Fibroblast of lung (primary cell): ENCODE measurements at regions not wholly inside any gene's neighbourhood (a gene's known extent, or its start where the extent isn't known, plus 50 kb on each side); places are given as distances from the start of the nearest gene placed in this dataset.

Experiments used
- DNase-seq, 2 donors: peaks; one replicate each; pipeline versions ENCODE4 v3.0.0 to v3.0.0-alpha.2; 2010; ENCODE audit warnings: low read depth in 2 of 2
- H2AFZ ChIP-seq: 2 replicates; pipeline ENCODE4 v1.5.1; 2012; ENCODE audit warnings: low read length, control low read depth, inconsistent platforms
- H3K27ac ChIP-seq: 2 replicates; pipeline ENCODE4 v1.5.1; 2011; ENCODE audit warnings: low read length, control low read depth; ENCODE audit not compliant: insufficient read depth
- H3K27me3 ChIP-seq: 2 replicates; pipeline ENCODE4 v1.5.1; 2011; ENCODE audit warnings: mild to moderate bottlenecking, low read length; ENCODE audit not compliant: control insufficient read depth, insufficient read depth
- H3K36me3 ChIP-seq: 2 replicates; pipeline ENCODE4 v1.5.1; 2011; ENCODE audit warnings: low read length; ENCODE audit not compliant: control insufficient read depth, insufficient read depth
- H3K4me1 ChIP-seq: 2 replicates; pipeline ENCODE4 v1.5.1; 2011; ENCODE audit warnings: low read length; ENCODE audit not compliant: control insufficient read depth, insufficient read depth; ENCODE audit errors: extremely low read depth
- H3K4me2 ChIP-seq: 2 replicates; pipeline ENCODE4 v1.5.1; 2011; ENCODE audit warnings: low read length, control low read depth; ENCODE audit not compliant: insufficient read depth; ENCODE audit errors: extremely low read depth
- H3K4me3 ChIP-seq, 4 experiments: fragments of 200-600 bp in 1 of 4; sonication (generic) in 1 of 4; replicated peaks in 1 of 4; 2 replicates each; pipeline ENCODE4 v1.5.1; 2011 to 2016; ENCODE audit warnings: low read length in 4 of 4, low read depth in 3 of 4, mild to moderate bottlenecking in 3 of 4, control low read depth in 2 of 4, inconsistent platforms in 1 of 4, mixed read lengths in 1 of 4; ENCODE audit not compliant: insufficient read depth in 1 of 4; ENCODE audit errors: control extremely low read depth in 1 of 4
- H3K79me2 ChIP-seq: 2 replicates; pipeline ENCODE4 v1.5.1; 2012; ENCODE audit warnings: mild to moderate bottlenecking, low read length, inconsistent platforms; ENCODE audit not compliant: control insufficient read depth, insufficient read depth
- H3K9ac ChIP-seq: 2 replicates; pipeline ENCODE4 v1.5.1; 2011; ENCODE audit warnings: mild to moderate bottlenecking, low read length, control low read depth; ENCODE audit not compliant: insufficient read depth
- H3K9me3 ChIP-seq: 2 replicates; pipeline ENCODE4 v1.5.1; 2012; ENCODE audit warnings: low read depth, low read length; ENCODE audit not compliant: control insufficient read depth, insufficient read depth
- H4K20me1 ChIP-seq: 2 replicates; pipeline ENCODE4 v1.5.1; 2011; ENCODE audit warnings: low read length; ENCODE audit not compliant: control insufficient read depth, insufficient read depth; ENCODE audit errors: extremely low read depth
- CTCF ChIP-seq, 2 donors: IDR thresholded peaks in 1 of 2; conservative IDR thresholded peaks in 1 of 2; 1 replicate in 1 of 2; 2 replicates in 1 of 2; pipeline ENCODE4 v1.5.1; 2011 to 2012; ENCODE audit warnings: low read length in 2 of 2, control low read depth in 1 of 2, inconsistent platforms in 1 of 2, low read depth in 1 of 2, mild to moderate bottlenecking in 1 of 2
- EZH2 ChIP-seq: IDR thresholded peaks from 2 replicates; pipeline ENCODE4 v1.5.1; 2012; ENCODE audit warnings: low read length, control low read depth, mild to moderate bottlenecking; ENCODE audit errors: missing control alignments

- Histone ChIP-seq H3K27me3 (no peaks in the 10 kb centered on the region), H3K4me3 (no peak overlapping the region), H3K9ac (no peak overlapping the region), H3K79me2 (no peaks in the 10 kb centered on the region), H3K36me3 (no peaks in the 10 kb centered on the region), H3K27ac (no peak overlapping the region), H3K4me2 (no peak overlapping the region), H3K9me3 (no peaks in the 10 kb centered on the region), H2AFZ (no peak overlapping the region), H4K20me1 (no peaks in the 10 kb centered on the region), H3K4me1 (no peaks in the 10 kb centered on the region)
- TF ChIP-seq EZH2 = no peak
- no peak for TF ChIP-seq CTCF (conservative IDR thresholded peaks at IDR 0.05 in 1 of 2, IDR thresholded peaks at IDR 0.05 in 1 of 2; ENCODE audit: low read depth in 1 of 2, low read length in 2 of 2)
- DNase-seq = no peak
Observed at GRCh38 chr5:107168848-107169752, 501.6 kb downstream of the EFNA5 start.

- Histone ChIP-seq H3K4me3 (no peak overlapping the region), H3K4me2 (no peak overlapping the region), H3K79me2 (no peaks in the 10 kb centered on the region), H3K36me3 (no peaks in the 10 kb centered on the region), H3K4me1 (no peaks in the 10 kb centered on the region), H3K9me3 (no peaks in the 10 kb centered on the region), H2AFZ (no peak overlapping the region), H3K27ac (no peak overlapping the region), H3K27me3 (no peaks in the 10 kb centered on the region), H4K20me1 (no peaks in the 10 kb centered on the region), H3K9ac (no peak overlapping the region)
- DNase-seq = no peak
- TF ChIP-seq CTCF (conservative IDR thresholded peaks at IDR 0.05 in 1 of 2, IDR thresholded peaks at IDR 0.05 in 1 of 2; ENCODE audit: low read depth in 1 of 2, low read length in 2 of 2) (no peak), EZH2 (no peak)
Observed at GRCh38 chr5:107168086-107168485, 502.7 kb downstream of the EFNA5 start.

GRCh38 chr5:107165296-107165695 lies 505.4 kb downstream of the EFNA5 start:
- no peaks in the 10 kb centered on the region for H3K4me1 ChIP-seq
- no peaks in the 10 kb centered on the region for H3K79me2 ChIP-seq
- no peaks in the 10 kb centered on the region for H3K9me3 ChIP-seq
- TF ChIP-seq CTCF (conservative IDR thresholded peaks at IDR 0.05 in 1 of 2, IDR thresholded peaks at IDR 0.05 in 1 of 2; ENCODE audit: low read depth in 1 of 2, low read length in 2 of 2) (no peak), EZH2 (no peak)
- H3K27me3 ChIP-seq = no peaks in the 10 kb centered on the region
- no peak overlapping the region for H3K9ac ChIP-seq
- no peaks in the 10 kb centered on the region for H3K36me3 ChIP-seq
- H3K4me3 ChIP-seq = no peak overlapping the region
- DNase-seq = no peak
- H3K27ac ChIP-seq = no peak overlapping the region
- no peak overlapping the region for H3K4me2 ChIP-seq
- no peak overlapping the region for H2AFZ ChIP-seq
- no peaks in the 10 kb centered on the region for H4K20me1 ChIP-seq
